Liver (tissue), 8 donors: ENCODE measurements at regions not wholly inside any gene's neighbourhood (a gene's known extent, or its start where the extent isn't known, plus 50 kb on each side); places are given as distances from the start of the nearest gene placed in this dataset.
A peak's percentile ranks its signal among the peaks of the same experiment; 100 is the strongest.

ENCODE experiments used
- DNase-seq: peaks from one replicate; pipeline ENCODE4 v3.0.0-alpha.2; 2017; ENCODE audit warnings: low spot score
- H3K27ac ChIP-seq, 2 donors: one replicate each; pipeline ENCODE4 v1.7.0; 2013; ENCODE audit warnings: inconsistent platforms in 2 of 2, low read length in 2 of 2, control low read depth in 1 of 2, low read depth in 1 of 2, mild to moderate bottlenecking in 1 of 2
- H3K27me3 ChIP-seq, 4 donors: one replicate each; pipeline versions ENCODE4 v1.6.1 to v1.7.0; 2013; ENCODE audit warnings: low read length in 3 of 4, inconsistent platforms in 1 of 4, mild to moderate bottlenecking in 1 of 4, moderate library complexity in 1 of 4; ENCODE audit not compliant: control insufficient read depth in 4 of 4, insufficient read depth in 4 of 4
- H3K36me3 ChIP-seq, 4 donors: one replicate each; pipeline versions ENCODE4 v1.6.1 to v1.7.0; 2013; ENCODE audit warnings: low read length in 3 of 4, mild to moderate bottlenecking in 3 of 4, low read depth in 1 of 4, moderate library complexity in 1 of 4; ENCODE audit not compliant: control insufficient read depth in 4 of 4, insufficient read depth in 3 of 4
- H3K4me1 ChIP-seq, 4 donors: one replicate each; pipeline versions ENCODE4 v1.6.1 to v1.7.0; 2013; ENCODE audit warnings: low read length in 3 of 4, mild to moderate bottlenecking in 3 of 4, moderate library complexity in 1 of 4; ENCODE audit not compliant: control insufficient read depth in 4 of 4, insufficient read depth in 4 of 4
- H3K4me3 ChIP-seq, 3 donors: one replicate each; pipeline versions ENCODE4 v1.6.1 to v1.7.0; 2013; ENCODE audit warnings: low read length in 3 of 3, control low read depth in 1 of 3, low read depth in 1 of 3, mild to moderate bottlenecking in 1 of 3
- H3K9ac ChIP-seq, 2 donors: one replicate each; pipeline ENCODE4 v1.7.0; 2013; ENCODE audit warnings: low read length in 2 of 2, mild to moderate bottlenecking in 2 of 2, moderate library complexity in 2 of 2, control low read depth in 1 of 2, low read depth in 1 of 2
- H3K9me3 ChIP-seq, 4 donors: one replicate each; pipeline versions ENCODE4 v1.6.1 to v1.7.0; 2013; ENCODE audit warnings: low read length in 3 of 4; ENCODE audit not compliant: control insufficient read depth in 4 of 4
- EGR1 ChIP-seq, 2 donors: IDR thresholded peaks; 2 replicates each; pipeline ENCODE4 v1.6.1; 2016 to 2018; ENCODE audit warnings: antibody characterized with exemption in 2 of 2, low read depth in 2 of 2
- FOXA1 ChIP-seq: IDR thresholded peaks from 2 replicates; pipeline ENCODE4 v1.6.1; 2016; ENCODE audit warnings: antibody characterized with exemption
- FOXA2 ChIP-seq: IDR thresholded peaks from 2 replicates; pipeline ENCODE4 v1.6.1; 2016; ENCODE audit warnings: antibody characterized with exemption
- GABPA ChIP-seq, 2 donors: IDR thresholded peaks in 1 of 2; conservative IDR thresholded peaks in 1 of 2; 2 replicates each; pipeline ENCODE4 v1.6.1; 2016; ENCODE audit warnings: antibody characterized with exemption in 2 of 2, mild to moderate bottlenecking in 1 of 2, moderate library complexity in 1 of 2
- HNF4A ChIP-seq, 2 donors: conservative IDR thresholded peaks; 2 replicates each; pipeline ENCODE4 v1.6.1; 2016; ENCODE audit warnings: antibody characterized with exemption in 2 of 2, mild to moderate bottlenecking in 2 of 2
- HNF4G ChIP-seq: IDR thresholded peaks from 2 replicates; pipeline ENCODE4 v1.6.1; 2016; ENCODE audit warnings: antibody characterized with exemption
- JUND ChIP-seq, 2 donors: IDR thresholded peaks; 2 replicates each; pipeline ENCODE4 v1.6.1; 2016; ENCODE audit warnings: antibody characterized with exemption in 2 of 2
- MAX ChIP-seq: IDR thresholded peaks from 2 replicates; pipeline ENCODE4 v1.6.1; 2016; ENCODE audit warnings: antibody characterized with exemption
- NR2F2 ChIP-seq: IDR thresholded peaks from 2 replicates; pipeline ENCODE4 v1.6.1; 2016; ENCODE audit warnings: antibody characterized with exemption
- RAD21 ChIP-seq, 2 donors: IDR thresholded peaks; 2 replicates each; pipeline ENCODE4 v1.6.1; 2016; ENCODE audit warnings: antibody characterized with exemption in 2 of 2, mild to moderate bottlenecking in 2 of 2
- RXRA ChIP-seq, 2 donors: IDR thresholded peaks; 2 replicates each; pipeline ENCODE4 v1.6.1; 2017 to 2018; ENCODE audit warnings: antibody characterized with exemption in 2 of 2, mild to moderate bottlenecking in 1 of 2
- SP1 ChIP-seq: IDR thresholded peaks from 2 replicates; pipeline ENCODE4 v1.6.1; 2018; ENCODE audit warnings: antibody characterized with exemption, mild to moderate bottlenecking
- TAF1 ChIP-seq: conservative IDR thresholded peaks from 2 replicates; pipeline ENCODE4 v1.6.1; 2016; ENCODE audit warnings: antibody characterized with exemption, mild to moderate bottlenecking
- YY1 ChIP-seq: IDR thresholded peaks from 2 replicates; pipeline ENCODE4 v1.6.1; 2016; ENCODE audit warnings: antibody characterized with exemption, mild to moderate bottlenecking
- ZBTB33 ChIP-seq: IDR thresholded peaks from 2 replicates; pipeline ENCODE4 v1.6.1; 2016; ENCODE audit warnings: antibody characterized with exemption
- WGBS: extraction: QIAGEN DNeasy Blood & Tissue Kit; methylation state at CpG from one replicate; pipeline ENCODE4 v1.1.7; 2013; 5-methylcytosine and 5-hydroxymethylcytosine counted together
- TF ChIP-seq, protein P1 (sequence below): fragments of 150-350 bp; IDR thresholded peaks from 2 replicates; pipeline ENCODE4 v1.5.1; 2017; ENCODE audit warnings: improper control_type of control experiment, low read depth, low read length; ENCODE audit not compliant: missing input control
- donor health status: healthy.
- donor health status: healthy.
- donor health status: healthy.
- donor health status: healthy.
- donor health status: healthy.

- TF ChIP-seq MAX (no peak), NR2F2 (no peak), GABPA (IDR thresholded peaks at IDR 0.05 in 1 of 2, conservative IDR thresholded peaks at IDR 0.05 in 1 of 2) (no peak), EGR1 (IDR thresholded peaks at IDR 0.05; ENCODE audit: low read depth in 2 of 2) (no peak), HNF4A (conservative IDR thresholded peaks at IDR 0.05) (no peak), HNF4G (no peak), FOXA2 (no peak), RXRA (IDR thresholded peaks at IDR 0.05) (no peak), SP1 (no peak), TAF1 (no peak), JUND (IDR thresholded peaks at IDR 0.05) (no peak), RAD21 (IDR thresholded peaks at IDR 0.05) (no peak), FOXA1 (no peak)
- TF ChIP-seq, protein P1, sequence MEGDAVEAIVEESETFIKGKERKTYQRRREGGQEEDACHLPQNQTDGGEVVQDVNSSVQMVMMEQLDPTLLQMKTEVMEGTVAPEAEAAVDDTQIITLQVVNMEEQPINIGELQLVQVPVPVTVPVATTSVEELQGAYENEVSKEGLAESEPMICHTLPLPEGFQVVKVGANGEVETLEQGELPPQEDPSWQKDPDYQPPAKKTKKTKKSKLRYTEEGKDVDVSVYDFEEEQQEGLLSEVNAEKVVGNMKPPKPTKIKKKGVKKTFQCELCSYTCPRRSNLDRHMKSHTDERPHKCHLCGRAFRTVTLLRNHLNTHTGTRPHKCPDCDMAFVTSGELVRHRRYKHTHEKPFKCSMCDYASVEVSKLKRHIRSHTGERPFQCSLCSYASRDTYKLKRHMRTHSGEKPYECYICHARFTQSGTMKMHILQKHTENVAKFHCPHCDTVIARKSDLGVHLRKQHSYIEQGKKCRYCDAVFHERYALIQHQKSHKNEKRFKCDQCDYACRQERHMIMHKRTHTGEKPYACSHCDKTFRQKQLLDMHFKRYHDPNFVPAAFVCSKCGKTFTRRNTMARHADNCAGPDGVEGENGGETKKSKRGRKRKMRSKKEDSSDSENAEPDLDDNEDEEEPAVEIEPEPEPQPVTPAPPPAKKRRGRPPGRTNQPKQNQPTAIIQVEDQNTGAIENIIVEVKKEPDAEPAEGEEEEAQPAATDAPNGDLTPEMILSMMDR, result no peak
- H3K9ac ChIP-seq, result no peak overlapping the region
- no peaks in the 10 kb centered on the region for H3K36me3 ChIP-seq
- H3K27me3 ChIP-seq, result no peaks in the 10 kb centered on the region
- H3K4me1 ChIP-seq, result no peaks in the 10 kb centered on the region
- H3K27ac ChIP-seq, result no peak overlapping the region
- WGBS, result 96% methylated on average over 3 of the region's 3 CpGs
- no peak overlapping the region for H3K4me3 ChIP-seq
- no peaks in the 10 kb centered on the region for H3K9me3 ChIP-seq
- no peak for DNase-seq
Observed at GRCh38 chr20:39825524-39825923, 863.4 kb downstream of the DHX35 start.

DNA sequence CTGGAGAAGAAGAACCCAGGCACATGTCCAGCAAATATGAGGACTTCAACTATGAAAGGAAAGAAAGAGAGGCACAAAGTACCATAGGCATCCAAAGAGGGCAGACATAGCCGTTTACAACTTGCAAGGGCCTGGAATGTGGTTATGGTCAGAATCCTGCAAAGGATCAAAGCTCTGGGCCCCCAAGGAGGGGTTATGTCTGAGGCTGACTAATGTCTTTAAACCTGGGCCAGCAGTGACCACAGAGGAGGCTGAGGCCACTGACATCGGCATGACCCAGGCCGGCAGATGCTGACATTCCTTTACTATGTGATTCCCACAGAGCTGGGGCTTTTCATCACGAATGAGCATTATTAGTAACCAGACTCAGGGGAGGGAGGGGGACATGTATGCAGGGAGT, 861.1 kb downstream of the DHX35 start:
- H3K9ac ChIP-seq, result no peak overlapping the region
- no peaks in the 10 kb centered on the region for H3K36me3 ChIP-seq
- H3K27ac ChIP-seq, result no peak overlapping the region
- no peaks in the 10 kb centered on the region for H3K9me3 ChIP-seq
- H3K4me3 ChIP-seq, result no peak overlapping the region
- H3K4me1 ChIP-seq, result no peaks in the 10 kb centered on the region
- 78% methylated on average over 4 of the region's 4 CpGs for WGBS
- no peak for DNase-seq
- TF ChIP-seq RAD21 (IDR thresholded peaks at IDR 0.05) (no peak), NR2F2 (peak; percentile 53)
- no peaks in the 10 kb centered on the region for H3K27me3 ChIP-seq

DNA sequence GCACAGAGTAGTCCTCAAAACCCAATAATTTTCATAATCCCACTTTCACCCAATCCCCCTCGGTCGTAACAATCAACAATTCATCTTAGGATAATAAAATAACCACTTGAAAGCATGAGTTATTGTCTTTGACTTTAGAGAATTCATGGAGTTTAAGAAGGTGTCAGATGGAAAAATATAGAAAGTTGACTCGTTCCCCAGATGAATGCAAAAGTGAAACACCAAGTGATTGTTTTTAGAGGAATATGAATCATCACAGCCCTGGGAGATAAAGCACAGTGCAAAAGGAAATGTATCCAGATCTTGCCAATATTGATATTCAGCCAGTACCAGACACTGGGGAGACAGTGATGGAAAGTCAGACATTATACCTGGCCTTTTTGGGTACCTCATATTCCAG, 860.5 kb downstream of the DHX35 start:
- no peaks in the 10 kb centered on the region for H3K9me3 ChIP-seq
- no peak overlapping the region for H3K4me3 ChIP-seq
- no peak for DNase-seq
- no peaks in the 10 kb centered on the region for H3K36me3 ChIP-seq
- H3K27ac ChIP-seq, result no peak overlapping the region
- 80% methylated on average over 3 of the region's 3 CpGs for WGBS
- no peak overlapping the region for H3K9ac ChIP-seq
- TF ChIP-seq RAD21 (IDR thresholded peaks at IDR 0.05) (no peak), FOXA2 (no peak), YY1 (no peak), JUND (IDR thresholded peaks at IDR 0.05) (no peak), ZBTB33 (no peak), TAF1 (no peak), GABPA (IDR thresholded peaks at IDR 0.05 in 1 of 2, conservative IDR thresholded peaks at IDR 0.05 in 1 of 2) (no peak)
- TF ChIP-seq, protein P1, result no peak
- H3K4me1 ChIP-seq, result no peaks in the 10 kb centered on the region
- no peaks in the 10 kb centered on the region for H3K27me3 ChIP-seq
